CD4-positive, alpha-beta T cell (primary cell): ENCODE measurements at regions not wholly inside any gene's neighbourhood (a gene's known extent, or its start where the extent isn't known, plus 50 kb on each side); places are given as distances from the start of the nearest gene placed in this dataset.

Experiments
- ATAC-seq: fragments of 200-7000 bp; cut with Tn5 transposase; one replicate; pipeline ENCODE4 v1.10.0; 2022; ENCODE audit warnings: mild to moderate bottlenecking; ENCODE audit not compliant: poor library complexity
- CTCF ChIA-PET: fragments of 350-600 bp; sonication (Branson Sonifier 250); formaldehyde crosslinking; loops from one replicate; lab custom pipeline; 2021; ENCODE audit warnings: antibody characterized with exemption, inconsistent platforms; lab: Charles Lee
- POLR2A ChIA-PET: fragments of 350-600 bp; sonication (Branson Sonifier 250); formaldehyde crosslinking; loops from one replicate; lab custom pipeline; 2021; ENCODE audit warnings: antibody characterized with exemption, inconsistent platforms; lab: Charles Lee
- DNase-seq, 14 experiments: peaks; one replicate each; pipeline ENCODE4 v3.0.0-alpha.2; 2013 to 2020; ENCODE audit warnings: mixed read lengths in 2 of 14
- H3K27ac ChIP-seq, 2 donors: one replicate each; pipeline versions ENCODE4 v1.5.1 to v1.7.0; 2013; ENCODE audit warnings: low read length in 2 of 2, low read depth in 1 of 2, mild to moderate bottlenecking in 1 of 2
- H3K27me3 ChIP-seq, 2 experiments: 1 replicate in 1 of 2; 2 replicates in 1 of 2; pipeline versions ENCODE4 v1.6.1 to v1.7.0; 2013; ENCODE audit warnings: low read length in 2 of 2, control low read depth in 1 of 2, mild to moderate bottlenecking in 1 of 2, moderate library complexity in 1 of 2; ENCODE audit not compliant: insufficient read depth in 2 of 2, control insufficient read depth in 1 of 2
- H3K36me3 ChIP-seq: one replicate; pipeline ENCODE4 v1.6.1; 2013; ENCODE audit warnings: low read length, control low read depth; ENCODE audit not compliant: insufficient read depth
- H3K4me1 ChIP-seq: one replicate; pipeline ENCODE4 v1.6.1; 2013; ENCODE audit warnings: low read length, control low read depth; ENCODE audit not compliant: insufficient read depth
- H3K4me3 ChIP-seq: one replicate; pipeline ENCODE4 v1.5.1; 2013; ENCODE audit warnings: mild to moderate bottlenecking, low read length, moderate library complexity
- H3K9me3 ChIP-seq, 2 experiments: 1 replicate in 1 of 2; 2 replicates in 1 of 2; pipeline versions ENCODE4 v1.6.1 to v1.7.0; 2013; ENCODE audit warnings: low read length in 2 of 2, mild to moderate bottlenecking in 2 of 2, control low read depth in 1 of 2, moderate library complexity in 1 of 2; ENCODE audit not compliant: control insufficient read depth in 1 of 2, insufficient read depth in 1 of 2
- H3K27ac Mint-ChIP-seq: one replicate; pipeline ENCODE4 v1.8.0; 2020; ENCODE audit warnings: mixed read lengths
- H3K27me3 Mint-ChIP-seq: one replicate; pipeline ENCODE4 v1.8.0; 2021; ENCODE audit warnings: mixed read lengths
- H3K36me3 Mint-ChIP-seq: one replicate; pipeline ENCODE4 v1.8.0; 2021; ENCODE audit warnings: low read depth, mixed read lengths
- H3K4me1 Mint-ChIP-seq: one replicate; pipeline ENCODE4 v1.8.0; 2021; ENCODE audit warnings: low read depth, mixed read lengths
- H3K4me3 Mint-ChIP-seq: one replicate; pipeline ENCODE4 v1.8.0; 2020; ENCODE audit warnings: mild to moderate bottlenecking, mixed read lengths
- H3K9me3 Mint-ChIP-seq: one replicate; pipeline ENCODE4 v1.8.0; 2020; ENCODE audit warnings: mixed read lengths
- intact Hi-C, 2 experiments: fragments of 100-400 bp; cut with DNase I in 1 of 2; cut with micrococcal nuclease in 1 of 2; formaldehyde crosslinking; loops; one replicate each; pipeline versions ENCODE4 v1.15.1 to v1.9.0; 2023 to 2025; cut with DNase I, micrococcal nuclease
- TF ChIP-seq, protein P1 (sequence below): fragments of 200-600 bp; IDR thresholded peaks from one replicate; pipeline ENCODE4 v1.8.0; 2022; ENCODE audit warnings: antibody characterized with exemption, mild to moderate bottlenecking

DNA sequence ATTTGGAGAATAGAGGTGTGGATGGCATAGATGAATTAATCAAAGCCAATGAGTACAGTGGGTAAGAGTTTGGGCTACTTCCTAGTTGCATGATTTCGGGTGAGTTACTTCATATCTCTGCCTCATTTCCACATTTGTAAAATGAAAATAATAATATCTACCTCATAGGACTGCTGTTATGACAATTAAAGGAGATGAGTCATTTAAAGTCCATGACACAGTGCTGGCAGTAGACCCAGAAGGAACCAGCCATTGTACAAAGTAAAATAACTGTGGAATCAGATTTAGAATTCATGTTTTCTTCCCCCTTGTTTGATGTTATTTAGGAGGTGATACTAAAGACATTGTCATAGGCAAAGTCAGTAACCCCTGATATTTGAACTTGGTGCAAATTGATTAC is 139.5 kb upstream of the SLC27A6 start:
- H3K27me3 Mint-ChIP-seq, result no peaks in the 10 kb centered on the region
- ChIA-PET POLR2A (no interaction called here), CTCF (no interaction called here)
- no peaks in the 10 kb centered on the region for H3K36me3 Mint-ChIP-seq
- intact Hi-C loops, result no loop called here
- H3K4me1 Mint-ChIP-seq, result no peaks in the 10 kb centered on the region
- H3K27ac Mint-ChIP-seq, result no peak overlapping the region
- ATAC-seq, result no peak
- peaks cover 9% of the 10 kb centered on the region for H3K9me3 Mint-ChIP-seq
- no peaks in the 10 kb centered on the region for H3K9me3 ChIP-seq
- no peaks in the 10 kb centered on the region for H3K36me3 ChIP-seq
- H3K4me3 ChIP-seq, result no peak overlapping the region
- TF ChIP-seq, protein P1, sequence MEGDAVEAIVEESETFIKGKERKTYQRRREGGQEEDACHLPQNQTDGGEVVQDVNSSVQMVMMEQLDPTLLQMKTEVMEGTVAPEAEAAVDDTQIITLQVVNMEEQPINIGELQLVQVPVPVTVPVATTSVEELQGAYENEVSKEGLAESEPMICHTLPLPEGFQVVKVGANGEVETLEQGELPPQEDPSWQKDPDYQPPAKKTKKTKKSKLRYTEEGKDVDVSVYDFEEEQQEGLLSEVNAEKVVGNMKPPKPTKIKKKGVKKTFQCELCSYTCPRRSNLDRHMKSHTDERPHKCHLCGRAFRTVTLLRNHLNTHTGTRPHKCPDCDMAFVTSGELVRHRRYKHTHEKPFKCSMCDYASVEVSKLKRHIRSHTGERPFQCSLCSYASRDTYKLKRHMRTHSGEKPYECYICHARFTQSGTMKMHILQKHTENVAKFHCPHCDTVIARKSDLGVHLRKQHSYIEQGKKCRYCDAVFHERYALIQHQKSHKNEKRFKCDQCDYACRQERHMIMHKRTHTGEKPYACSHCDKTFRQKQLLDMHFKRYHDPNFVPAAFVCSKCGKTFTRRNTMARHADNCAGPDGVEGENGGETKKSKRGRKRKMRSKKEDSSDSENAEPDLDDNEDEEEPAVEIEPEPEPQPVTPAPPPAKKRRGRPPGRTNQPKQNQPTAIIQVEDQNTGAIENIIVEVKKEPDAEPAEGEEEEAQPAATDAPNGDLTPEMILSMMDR, result no peak
- H3K4me3 Mint-ChIP-seq, result no peak overlapping the region
- no peak overlapping the region for H3K27ac ChIP-seq
- DNase-seq, result no peak
- no peaks in the 10 kb centered on the region for H3K27me3 ChIP-seq
- no peaks in the 10 kb centered on the region for H3K4me1 ChIP-seq

- ATAC-seq (no peak), DNase-seq (no peak)
- H3K36me3 Mint-ChIP-seq, result no peaks in the 10 kb centered on the region
- H3K4me1 ChIP-seq, result no peaks in the 10 kb centered on the region
- no peaks in the 10 kb centered on the region for H3K4me1 Mint-ChIP-seq
- H3K27ac Mint-ChIP-seq, result no peak overlapping the region
- TF ChIP-seq, protein P1, result no peak
- no peak overlapping the region for H3K4me3 Mint-ChIP-seq
- H3K36me3 ChIP-seq, result no peaks in the 10 kb centered on the region
- H3K9me3 Mint-ChIP-seq, result peaks cover 9% of the 10 kb centered on the region
- no peaks in the 10 kb centered on the region for H3K27me3 Mint-ChIP-seq
- ChIA-PET CTCF (no interaction called here), POLR2A (no interaction called here)
- no peak overlapping the region for H3K27ac ChIP-seq
- intact Hi-C loops, result no loop called here
- no peak overlapping the region for H3K4me3 ChIP-seq
- H3K27me3 ChIP-seq, result no peaks in the 10 kb centered on the region
- no peaks in the 10 kb centered on the region for H3K9me3 ChIP-seq
These were observed 139.0 kb upstream of the SLC27A6 start for GRCh38 chr5:128826275-128826674.

- POLR2A ChIA-PET, result no interaction called here
- no peak for ATAC-seq
- Histone ChIP-seq H3K27me3 (no peaks in the 10 kb centered on the region), H3K4me3 (no peak overlapping the region), H3K27ac (no peak overlapping the region), H3K4me1 (no peaks in the 10 kb centered on the region), H3K9me3 (no peaks in the 10 kb centered on the region), H3K36me3 (no peaks in the 10 kb centered on the region)
- CTCF ChIA-PET, result no interaction called here
- no peaks in the 10 kb centered on the region for H3K4me1 Mint-ChIP-seq
- H3K27me3 Mint-ChIP-seq, result no peaks in the 10 kb centered on the region
- intact Hi-C loops, result no loop called here
- no peaks in the 10 kb centered on the region for H3K9me3 Mint-ChIP-seq
- H3K36me3 Mint-ChIP-seq, result no peaks in the 10 kb centered on the region
- no peak overlapping the region for H3K4me3 Mint-ChIP-seq
- H3K27ac Mint-ChIP-seq, result no peak overlapping the region
- no peak for DNase-seq
- TF ChIP-seq, protein P1, result no peak
These were observed 128.7 kb upstream of the SLC27A6 start for GRCh38 chr5:128836571-128836970.
